GM13977 (cell line): ENCODE measurements at regions not wholly inside any gene's neighbourhood (a gene's known extent, or its start where the extent isn't known, plus 50 kb on each side); places are given as distances from the start of the nearest gene placed in this dataset.

Experiments
- DNase-seq: peaks from one replicate; pipeline ENCODE4 v3.0.0; 2012; ENCODE audit warnings: low spot score
- in situ Hi-C: fragments of 300-500 bp; cut with MboI; formaldehyde crosslinking; loops from one replicate; pipeline ENCODE4 v1.12.0; 2022; ENCODE audit warnings: low sequenced_read_pairs, low pct_unique_long_range_greater_than_20kb, mixed read lengths, inconsistent platforms; ENCODE audit not compliant: unreplicated experiment
- TF ChIP-seq, protein P1 (sequence below): IDR thresholded peaks from 2 replicates; pipeline ENCODE4 v1.5.1; 2012; ENCODE audit warnings: mild to moderate bottlenecking, control low read depth; ENCODE audit not compliant: insufficient read depth; ENCODE audit errors: extremely low read depth, missing control alignments

GRCh38 chr4:82267506-82267905 is 106.3 kb downstream of the HNRNPD start:
- no peak for DNase-seq
- in situ Hi-C loops = no loop called here
- TF ChIP-seq, protein P1, sequence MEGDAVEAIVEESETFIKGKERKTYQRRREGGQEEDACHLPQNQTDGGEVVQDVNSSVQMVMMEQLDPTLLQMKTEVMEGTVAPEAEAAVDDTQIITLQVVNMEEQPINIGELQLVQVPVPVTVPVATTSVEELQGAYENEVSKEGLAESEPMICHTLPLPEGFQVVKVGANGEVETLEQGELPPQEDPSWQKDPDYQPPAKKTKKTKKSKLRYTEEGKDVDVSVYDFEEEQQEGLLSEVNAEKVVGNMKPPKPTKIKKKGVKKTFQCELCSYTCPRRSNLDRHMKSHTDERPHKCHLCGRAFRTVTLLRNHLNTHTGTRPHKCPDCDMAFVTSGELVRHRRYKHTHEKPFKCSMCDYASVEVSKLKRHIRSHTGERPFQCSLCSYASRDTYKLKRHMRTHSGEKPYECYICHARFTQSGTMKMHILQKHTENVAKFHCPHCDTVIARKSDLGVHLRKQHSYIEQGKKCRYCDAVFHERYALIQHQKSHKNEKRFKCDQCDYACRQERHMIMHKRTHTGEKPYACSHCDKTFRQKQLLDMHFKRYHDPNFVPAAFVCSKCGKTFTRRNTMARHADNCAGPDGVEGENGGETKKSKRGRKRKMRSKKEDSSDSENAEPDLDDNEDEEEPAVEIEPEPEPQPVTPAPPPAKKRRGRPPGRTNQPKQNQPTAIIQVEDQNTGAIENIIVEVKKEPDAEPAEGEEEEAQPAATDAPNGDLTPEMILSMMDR = no peak

DNA sequence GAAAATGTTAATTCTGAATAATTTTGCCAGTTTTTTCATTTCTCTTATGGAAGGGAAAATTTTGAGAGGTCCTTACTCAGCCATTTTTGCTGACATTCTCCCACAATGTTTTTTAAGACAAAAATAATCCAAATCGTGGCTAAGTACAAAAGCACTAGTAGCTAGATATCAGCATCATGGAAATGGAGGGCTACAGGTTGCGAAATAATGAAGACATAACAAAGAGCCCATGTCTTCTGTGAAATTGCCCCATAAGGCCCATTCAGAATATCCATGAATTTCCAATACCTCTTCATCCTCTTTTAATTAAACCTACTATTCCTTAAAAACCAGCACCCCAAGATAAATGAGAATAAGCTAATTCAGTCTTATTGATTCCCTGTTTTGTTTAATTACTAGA is 107.4 kb downstream of the HNRNPD start:
- in situ Hi-C loops = no loop called here
- DNase-seq = no peak

DNA sequence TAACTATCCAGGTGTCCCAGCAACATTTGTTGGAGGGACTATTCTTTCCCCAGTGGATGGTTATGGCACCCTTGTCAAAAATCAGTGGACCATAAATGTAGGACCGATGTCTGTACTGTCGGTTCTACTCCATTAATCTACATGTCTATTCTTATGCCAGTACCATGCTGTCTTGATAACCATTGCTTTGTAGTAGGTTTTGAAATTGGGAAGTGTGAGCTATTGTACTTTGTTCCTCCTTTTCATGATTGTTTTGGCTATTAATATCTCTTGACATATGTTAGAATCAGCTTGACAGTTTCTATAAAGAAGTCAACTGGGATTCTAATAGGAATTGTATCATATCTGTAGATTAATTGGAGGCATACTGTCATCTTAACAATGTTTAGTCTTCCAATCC is 112.7 kb downstream of the HNRNPD start:
- TF ChIP-seq, protein P1 = no peak
- DNase-seq = no peak
- in situ Hi-C loops = no loop called here

More for the DNA sequence above, 107.4 kb downstream of the HNRNPD start:
- TF ChIP-seq, protein P1 = no peak

DNA sequence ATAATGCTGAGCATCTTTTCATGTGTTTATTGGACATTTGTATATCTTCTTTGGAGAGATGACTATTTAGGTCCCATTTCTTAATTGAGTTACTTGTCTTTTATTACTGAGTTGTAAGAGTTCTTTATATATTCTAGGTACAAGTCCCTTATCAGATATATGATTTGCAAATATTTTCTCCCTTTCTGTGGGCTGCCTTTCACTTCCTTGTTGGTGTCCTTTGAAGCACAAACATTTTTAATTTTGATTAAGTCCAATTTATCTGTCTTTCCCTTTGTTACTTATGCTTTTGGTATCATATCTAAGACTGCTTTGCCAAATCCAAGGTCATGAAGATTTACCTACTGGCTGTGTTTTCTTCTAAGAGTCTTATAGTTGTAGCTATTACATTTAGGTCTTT is 113.2 kb downstream of the HNRNPD start:
- in situ Hi-C loops = no loop called here
- no peak for DNase-seq
- TF ChIP-seq, protein P1 = no peak

DNA sequence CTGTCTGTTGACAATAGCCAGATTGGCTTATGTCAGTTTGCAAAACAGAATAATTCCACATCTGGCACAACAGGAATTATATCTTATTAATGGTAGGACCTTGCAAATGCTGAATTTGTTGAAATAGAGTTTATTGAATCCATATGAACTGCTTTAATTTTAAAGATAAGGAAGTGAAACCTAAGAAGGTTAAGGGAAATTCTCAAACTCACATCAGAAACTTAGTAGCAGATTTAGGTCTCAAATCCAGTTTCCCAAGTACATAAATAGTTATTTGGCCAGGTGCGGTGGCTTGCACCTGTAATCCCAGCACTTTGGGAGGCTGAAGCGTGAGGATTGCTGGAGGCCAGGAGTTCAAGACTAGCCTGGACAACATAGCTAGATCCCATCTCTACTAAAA is 117.1 kb downstream of the HNRNPD start:
- TF ChIP-seq, protein P1 = no peak
- DNase-seq = no peak
- in situ Hi-C loops = no loop called here

DNA sequence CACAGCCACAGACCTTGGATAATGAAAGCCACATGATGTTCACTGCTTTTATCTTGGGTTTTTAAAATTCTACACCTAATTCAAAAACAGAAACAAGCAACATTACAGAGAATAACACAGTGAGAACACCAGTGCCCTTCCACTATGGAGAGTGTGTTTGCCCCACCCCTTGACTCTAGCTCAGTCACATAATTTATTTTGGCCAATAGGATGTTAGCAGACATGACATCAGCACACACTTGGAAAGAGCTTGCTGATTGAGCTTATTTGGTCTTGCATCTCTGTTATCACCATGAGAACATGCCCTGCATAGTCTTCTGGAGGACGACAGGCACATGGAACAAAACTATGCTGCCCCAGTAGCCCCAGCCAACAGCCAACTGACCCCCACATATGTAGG is 118.1 kb downstream of the HNRNPD start:
- in situ Hi-C loops = no loop called here
- DNase-seq = no peak
- TF ChIP-seq, protein P1 = no peak
